GM19372 (cell line): ENCODE measurements at regions not wholly inside any gene's neighbourhood (a gene's known extent, or its start where the extent isn't known, plus 50 kb on each side); places are given as distances from the start of the nearest gene placed in this dataset.

Experiments
- ATAC-seq: cut with Tn5 transposase; IDR thresholded peaks from one replicate; pipeline ENCODE4 v1.9.1; 2021; ENCODE audit warnings: mild to moderate bottlenecking, low read depth, moderate library complexity; ENCODE audit not compliant: unreplicated experiment

DNA sequence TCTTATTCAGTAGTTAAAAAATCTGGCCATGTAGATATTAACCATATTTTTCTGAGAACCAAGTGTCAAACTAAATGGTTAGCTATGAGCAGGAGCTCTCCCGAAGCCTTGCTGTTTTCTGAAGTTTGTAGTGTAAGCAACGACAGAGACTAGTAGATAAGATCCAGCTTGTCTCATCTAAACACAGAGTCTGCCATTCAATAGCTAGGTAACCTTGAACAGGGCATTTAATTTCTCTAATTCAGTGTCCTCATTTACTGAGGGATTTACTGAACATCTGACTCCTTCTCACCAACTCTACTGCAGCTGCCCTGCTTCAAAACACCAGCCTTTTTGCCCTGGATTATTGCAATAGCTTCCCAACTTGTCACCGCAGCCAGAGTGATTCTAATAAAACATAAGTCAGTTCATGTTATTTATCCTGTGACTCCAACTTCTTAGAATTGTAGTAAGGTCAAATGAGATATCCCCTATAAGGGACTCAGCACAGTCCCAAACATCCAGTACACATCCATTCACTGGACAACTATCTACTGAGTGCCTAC is 337.0 kb downstream of the PLK2 start:
- ATAC-seq: no peak

DNA sequence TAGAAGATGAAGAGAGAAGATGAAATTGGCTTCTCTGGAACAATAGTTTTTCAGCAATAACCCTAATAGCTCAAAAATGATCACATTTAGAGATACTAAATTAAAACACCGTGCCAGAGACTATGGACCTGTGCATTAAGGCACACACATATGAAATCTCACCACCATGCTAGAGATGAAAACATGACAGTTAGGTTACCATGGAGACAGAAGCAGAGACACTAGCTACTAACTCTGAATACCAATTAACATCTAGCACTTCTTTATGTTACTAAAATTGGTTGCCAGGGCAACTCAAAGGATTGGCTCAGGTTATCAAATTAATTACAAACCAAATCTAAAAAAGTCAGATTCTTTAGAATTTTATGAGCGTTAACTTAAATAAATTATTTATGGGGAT is 337.7 kb downstream of the PLK2 start:
- ATAC-seq: no peak

DNA sequence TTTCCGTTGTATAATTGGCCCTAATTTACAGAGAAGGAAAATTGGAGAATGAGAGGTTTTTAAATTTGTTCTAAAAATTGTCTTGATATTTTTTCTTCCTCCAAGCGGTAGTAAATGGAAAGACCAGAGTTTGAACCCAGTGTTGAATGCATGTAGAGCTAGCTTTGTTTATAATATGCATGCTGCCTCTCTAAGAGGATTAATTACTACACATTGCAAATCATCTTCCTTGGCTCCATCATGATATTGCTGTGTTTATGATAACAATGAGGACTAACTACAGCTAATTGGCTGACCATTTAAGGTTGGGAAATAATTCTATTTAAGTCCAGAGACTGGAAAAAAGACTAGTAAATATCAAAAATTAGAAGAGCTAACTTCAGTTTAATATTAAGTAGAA is 338.5 kb downstream of the PLK2 start:
- ATAC-seq: no peak

DNA sequence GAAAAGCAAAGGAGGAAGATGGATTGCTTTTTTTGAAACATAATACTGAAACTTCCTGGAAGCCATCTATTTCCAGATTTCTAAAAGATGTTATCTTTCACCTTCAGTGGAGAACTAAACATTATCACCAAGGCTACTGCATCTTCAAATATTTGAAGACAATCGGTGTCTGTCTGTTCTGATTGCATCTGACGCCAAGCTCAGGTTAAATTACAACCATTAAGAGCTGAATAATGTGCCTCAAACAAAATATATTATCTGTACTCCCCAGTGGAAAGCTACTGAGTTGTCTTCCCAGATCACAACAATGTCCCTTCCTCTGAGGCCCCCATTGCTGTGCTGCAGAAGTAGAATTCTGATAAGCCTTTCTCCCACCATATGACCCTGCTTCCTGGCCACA is 342.3 kb downstream of the PLK2 start:
- no peak for ATAC-seq

DNA sequence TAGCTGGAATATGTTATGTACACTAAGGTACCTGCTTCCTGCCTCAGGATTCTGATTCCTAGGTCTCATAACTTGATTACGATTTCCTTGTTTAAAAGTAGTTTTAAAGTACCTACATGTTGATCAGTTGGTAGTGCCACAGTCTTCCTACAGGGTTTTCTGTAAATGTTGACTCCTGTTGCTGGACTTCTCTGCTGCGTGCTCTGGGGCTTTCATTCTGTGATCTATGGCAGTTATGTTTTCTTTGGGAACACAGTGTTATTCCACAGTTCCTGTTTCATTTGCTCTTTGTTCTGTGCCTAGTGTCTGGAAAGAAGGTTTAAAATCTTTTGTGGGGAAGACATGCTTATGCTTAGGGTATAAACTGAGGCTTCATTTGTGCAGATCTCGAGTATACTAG is 343.5 kb downstream of the PLK2 start:
- ATAC-seq: no peak

DNA sequence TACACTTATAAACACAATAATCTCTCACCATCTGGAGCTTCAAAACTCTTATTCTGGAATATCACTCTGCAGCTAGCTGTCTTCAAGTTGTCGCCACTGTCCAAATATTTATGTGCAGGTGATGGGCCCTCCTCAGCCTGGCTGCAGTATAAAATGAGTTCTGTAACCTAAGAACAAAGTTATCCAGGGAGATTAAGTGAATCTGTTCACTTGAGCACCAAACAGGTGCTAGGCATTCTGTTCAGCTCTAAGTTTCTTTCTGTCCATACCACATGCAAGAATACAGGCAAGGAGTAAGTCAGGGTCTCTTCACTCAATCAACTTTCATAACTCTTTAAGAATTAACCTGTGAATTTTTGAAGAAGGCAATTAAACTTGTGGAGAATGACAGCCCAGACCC is 344.1 kb downstream of the PLK2 start:
- ATAC-seq: no peak

DNA sequence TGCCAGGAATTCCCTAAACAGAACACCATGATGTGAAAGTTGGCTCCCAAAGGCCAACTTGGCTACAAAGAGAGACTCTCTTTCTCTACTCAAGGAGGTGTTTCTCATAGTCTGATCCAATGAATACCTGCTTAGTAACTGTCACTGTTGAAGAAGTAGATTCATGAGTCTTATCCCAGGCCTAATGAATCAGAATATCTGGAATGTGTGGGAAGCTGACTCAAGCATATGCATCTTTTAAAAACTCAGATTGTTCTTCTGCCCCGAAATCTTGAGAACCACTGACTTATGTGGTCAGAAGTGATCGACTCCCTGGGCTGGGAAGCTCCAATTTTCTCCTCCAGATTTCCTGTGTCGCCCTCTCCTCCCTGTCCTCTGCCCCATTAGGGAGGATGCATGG is 345.6 kb downstream of the PLK2 start:
- no peak for ATAC-seq

DNA sequence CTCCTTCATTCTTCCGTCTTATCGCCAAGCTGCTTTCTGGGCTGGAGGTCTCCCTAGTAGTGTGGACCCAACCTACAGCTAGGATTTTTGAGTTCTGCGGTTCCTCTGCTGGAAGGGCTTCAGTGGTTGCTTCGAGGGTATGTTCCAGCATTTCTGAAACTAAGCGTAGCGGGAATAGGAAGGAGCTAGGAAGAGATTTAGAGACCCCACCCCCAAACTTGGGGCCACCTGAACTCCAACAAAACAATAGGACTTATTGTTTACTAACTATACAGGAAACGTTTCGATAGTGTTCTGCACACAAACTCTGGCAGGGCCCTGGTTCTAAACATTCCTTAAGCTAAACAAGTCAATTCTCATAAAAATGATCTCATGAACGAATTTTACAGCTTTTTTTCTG is 346.7 kb downstream of the PLK2 start:
- no peak for ATAC-seq

DNA sequence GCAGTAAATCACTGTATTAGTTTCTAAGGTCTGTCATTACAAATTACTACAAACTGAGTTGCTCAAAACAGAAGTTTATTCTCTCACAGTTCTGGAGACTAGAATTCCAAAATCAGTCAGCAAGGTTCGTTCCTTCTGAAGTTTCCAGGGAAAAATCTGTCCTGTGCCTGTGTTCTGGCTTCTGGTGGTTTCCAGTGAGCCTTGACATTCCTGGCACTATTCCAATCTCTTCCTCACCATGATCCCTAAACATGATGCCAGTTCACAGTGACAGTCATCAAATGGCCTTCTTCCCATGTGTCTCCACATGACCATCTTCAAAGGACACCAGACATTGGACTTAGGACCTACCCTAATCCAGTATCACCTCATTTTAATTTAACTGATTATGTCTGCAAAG is 351.4 kb downstream of the PLK2 start:
- ATAC-seq: no peak

DNA sequence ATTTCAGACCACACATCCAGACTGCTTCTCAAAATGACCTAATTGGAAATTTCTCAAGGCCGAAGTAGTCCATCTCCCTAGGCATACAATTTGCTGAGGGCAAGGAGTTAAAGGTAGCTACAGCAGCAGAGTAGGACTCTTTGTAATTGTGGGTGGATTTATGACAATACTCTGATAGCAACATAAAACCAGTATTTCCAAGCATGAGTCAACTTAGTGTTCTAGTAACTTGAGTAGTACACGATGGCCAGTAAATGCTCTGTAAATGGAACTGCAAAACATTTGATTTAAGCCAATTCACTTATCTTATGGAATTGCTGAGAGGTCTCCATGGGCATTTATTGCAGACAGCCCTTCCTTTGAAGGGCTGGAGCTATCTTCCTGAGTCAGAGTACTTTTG is 352.2 kb downstream of the PLK2 start:
- no peak for ATAC-seq

DNA sequence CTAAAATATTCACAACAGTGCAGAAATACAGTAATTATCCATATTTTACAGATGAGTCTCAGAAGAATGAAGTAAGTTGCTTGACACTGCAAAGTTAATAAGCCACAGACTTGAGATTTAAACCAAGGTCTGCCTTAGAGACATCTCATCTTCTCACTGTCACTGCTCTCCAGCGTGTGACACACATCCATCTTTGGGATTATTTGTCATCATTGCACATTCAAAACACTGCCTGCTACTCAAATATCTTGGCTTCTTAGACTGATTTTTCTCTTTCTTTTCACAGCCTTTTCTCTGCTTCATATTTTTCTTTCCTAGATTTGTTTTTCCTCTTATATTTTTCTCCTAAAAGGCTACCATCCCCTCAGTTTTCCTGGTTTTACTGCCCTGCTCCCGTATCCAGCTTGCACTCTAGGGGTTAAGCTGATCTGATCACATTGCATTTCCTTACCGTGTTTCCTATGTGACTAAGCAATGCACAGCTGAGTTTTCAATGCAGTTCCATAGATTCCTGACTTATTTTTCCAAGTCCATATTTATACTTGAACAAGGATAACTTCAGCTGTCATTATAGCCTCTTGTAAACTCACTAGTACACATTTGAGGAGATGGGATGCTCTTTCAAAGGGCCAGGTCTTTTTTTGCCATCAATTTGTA is 353.0 kb downstream of the PLK2 start:
- no peak for ATAC-seq

DNA sequence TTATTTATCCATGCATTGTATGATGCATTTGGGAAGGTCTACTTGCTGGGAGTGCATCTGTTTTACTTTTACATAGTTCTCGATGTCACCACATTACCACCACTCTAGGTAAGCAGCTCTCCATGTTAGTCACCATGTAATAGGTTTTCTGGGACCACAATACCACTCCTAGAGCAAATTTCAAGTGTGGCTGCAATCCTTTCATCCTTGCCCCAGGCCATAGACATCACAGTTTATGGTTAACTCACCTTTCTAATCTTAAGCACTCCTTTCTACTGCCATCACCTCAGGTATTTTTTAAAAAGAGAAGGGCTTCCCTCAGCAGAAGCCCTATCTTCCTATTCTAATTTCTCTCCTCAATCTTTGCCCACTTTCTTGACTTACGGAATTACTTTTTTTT is 354.1 kb downstream of the PLK2 start:
- no peak for ATAC-seq

DNA sequence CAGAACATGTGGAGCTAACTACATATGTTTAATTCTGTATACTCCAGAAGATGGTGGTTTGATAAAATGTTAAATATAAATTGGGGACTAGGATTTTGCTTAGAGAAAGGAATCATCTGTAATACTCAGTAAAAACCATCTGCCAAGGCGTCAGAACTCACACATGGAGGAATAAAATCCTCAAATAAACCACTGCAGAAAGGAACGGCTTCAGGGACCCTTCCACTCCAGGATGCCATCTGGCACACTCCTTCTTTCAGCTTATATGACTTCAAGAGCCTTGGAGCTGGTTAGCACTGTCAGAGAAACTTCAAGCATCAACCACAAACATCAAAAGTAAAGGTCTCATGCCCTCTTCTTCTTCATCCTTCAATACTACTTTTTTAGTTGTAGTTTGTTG is 360.6 kb downstream of the PLK2 start:
- ATAC-seq: no peak

DNA sequence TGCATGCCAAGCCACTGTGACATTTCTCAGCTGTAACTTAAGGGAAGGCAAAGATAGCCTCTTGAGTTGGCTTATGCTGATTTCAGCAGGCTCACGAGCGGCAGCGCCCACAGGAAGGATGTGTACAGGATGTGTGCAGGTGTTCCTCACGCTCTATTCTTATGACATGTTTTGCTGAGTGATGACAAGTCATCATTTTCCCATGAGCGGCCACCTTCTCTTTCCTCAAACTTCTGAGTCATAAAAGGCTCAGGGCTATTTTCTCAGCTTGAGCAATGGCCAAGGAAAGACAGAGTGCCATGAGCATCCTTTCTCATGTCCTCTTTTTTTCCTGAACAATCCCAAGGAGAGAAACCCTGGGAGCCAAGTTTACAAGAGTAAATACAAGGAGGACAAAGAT is 365.9 kb downstream of the PLK2 start:
- ATAC-seq: no peak

DNA sequence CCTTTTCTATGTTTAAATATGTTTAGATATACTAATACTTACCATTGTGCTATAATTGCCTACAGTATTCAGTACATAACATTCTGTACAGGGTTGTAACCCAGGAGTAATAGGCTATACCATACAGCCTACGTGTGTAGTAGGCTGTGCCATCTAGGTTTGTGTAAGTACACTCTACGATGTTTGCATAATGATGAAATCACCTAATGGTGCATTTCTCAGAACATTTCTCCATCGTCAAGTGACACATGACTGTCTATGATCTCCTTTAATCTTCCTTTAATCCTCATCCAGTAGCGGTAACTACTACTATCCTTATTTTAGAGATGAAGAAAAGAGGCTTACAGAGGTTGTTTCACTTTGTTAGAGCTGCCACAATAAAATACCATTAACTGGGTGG is 369.2 kb downstream of the PLK2 start:
- no peak for ATAC-seq

DNA sequence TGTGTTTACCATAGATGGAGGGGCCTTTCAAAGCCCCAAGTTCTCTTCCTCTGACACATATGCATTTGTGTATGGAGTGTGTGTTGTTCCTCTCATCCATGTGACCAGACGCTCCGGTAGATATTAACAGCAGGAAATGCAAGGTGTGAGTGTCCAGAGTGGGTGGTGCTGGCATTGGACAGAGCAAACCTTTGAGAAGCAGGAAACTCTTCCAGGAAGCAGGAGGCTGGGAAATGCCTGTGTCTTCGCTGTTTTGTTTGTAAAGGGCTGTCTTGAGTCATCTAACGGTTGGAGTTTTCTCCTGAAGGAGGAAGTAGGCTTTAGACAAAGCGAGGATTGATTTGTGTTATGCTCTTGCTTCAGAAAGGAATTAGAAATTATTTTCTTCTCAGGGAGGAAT is 370.9 kb downstream of the PLK2 start:
- no peak for ATAC-seq

DNA sequence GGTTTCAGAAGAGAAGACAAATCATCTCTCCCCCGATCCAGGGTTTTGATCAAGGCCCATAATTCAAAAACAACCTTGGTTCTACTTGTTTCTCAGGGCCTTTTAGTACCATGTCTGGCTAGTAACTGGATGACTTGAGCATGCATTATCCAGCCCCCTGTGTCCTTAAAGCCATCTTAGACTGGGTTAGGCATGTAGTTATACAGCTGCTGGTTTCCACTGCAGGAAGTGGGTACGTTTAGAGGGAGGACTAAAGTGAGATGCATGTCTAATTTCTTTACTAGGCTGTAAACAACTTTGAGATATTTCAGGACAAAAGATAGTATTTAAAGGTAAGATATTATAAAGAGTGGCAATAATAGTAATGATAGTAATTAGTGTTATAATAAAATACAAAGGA is 372.0 kb downstream of the PLK2 start:
- ATAC-seq: no peak

DNA sequence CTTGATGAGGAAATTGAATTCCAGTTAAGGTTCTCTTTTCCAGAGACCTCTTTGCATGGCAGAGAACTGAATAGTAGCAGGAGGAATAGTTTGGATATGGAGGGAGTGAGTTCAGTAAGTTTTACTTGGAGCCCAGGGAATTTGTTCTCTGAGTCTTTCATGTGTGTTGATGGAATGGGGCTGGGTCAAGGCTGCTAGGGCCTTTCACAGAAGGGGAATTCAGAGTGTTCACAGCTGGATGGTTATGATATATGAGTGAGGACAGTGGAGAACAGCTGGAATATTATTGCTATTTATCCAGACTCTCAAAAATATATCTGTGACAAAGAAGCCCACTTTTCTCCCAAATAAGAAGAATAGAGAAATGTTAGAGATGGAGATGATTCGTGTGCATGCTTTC is 372.8 kb downstream of the PLK2 start:
- no peak for ATAC-seq

DNA sequence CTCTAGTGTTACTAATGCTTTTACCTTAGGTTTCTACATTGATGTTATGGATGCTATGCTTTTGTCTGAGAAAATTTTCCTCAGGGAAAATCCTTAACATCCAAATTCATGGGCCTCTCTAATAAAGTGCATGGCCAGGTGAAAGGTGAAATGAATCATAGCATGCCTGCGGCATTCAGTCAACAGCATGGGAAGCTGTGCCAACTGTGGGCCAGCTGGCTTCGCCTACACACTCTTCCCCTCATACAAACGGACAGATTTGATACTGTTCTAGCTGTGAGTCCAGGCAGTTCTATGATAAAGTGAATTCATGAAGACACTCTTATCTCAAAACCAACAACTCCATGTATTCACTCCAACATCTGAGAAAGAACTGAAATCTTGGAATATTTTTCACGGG is 374.1 kb downstream of the PLK2 start:
- ATAC-seq: no peak

DNA sequence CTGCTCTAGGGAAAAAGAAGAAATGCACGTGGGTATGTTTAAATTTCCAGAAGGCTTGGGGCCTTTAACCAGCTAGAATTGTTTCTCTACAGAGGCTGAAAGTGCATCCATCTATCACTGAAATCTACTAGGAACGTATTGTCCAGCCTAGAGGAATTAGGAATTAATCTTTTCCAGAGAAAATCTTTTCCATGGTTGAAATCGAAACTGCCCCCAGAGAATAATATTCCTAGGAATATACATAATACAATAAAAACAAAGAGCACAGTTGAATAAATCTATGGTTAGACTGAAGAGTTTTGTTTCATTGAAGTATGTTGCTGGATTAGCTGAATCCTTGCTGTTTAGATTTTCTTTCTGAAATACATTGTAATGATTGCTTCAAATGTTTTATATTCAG is 378.5 kb downstream of the PLK2 start:
- ATAC-seq: no peak

DNA sequence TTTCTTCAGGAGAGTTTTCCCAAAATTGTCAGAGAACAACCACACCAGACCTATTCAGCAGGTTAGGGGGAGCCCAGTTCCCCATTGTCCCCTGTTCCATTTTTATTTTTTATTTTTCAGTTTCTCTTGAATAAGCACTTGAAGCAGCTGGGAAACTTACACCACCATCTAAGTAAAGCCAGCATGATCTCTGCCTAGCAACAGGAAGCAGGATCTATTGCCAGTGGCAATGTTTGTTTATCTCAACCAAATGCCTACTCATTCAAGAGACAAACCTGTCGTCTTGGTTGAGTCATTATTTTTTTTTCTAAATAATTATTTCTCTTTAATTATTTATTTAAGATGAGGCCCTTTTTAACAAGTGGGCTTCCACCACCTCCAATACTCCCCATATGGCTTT is 379.3 kb downstream of the PLK2 start:
- no peak for ATAC-seq

DNA sequence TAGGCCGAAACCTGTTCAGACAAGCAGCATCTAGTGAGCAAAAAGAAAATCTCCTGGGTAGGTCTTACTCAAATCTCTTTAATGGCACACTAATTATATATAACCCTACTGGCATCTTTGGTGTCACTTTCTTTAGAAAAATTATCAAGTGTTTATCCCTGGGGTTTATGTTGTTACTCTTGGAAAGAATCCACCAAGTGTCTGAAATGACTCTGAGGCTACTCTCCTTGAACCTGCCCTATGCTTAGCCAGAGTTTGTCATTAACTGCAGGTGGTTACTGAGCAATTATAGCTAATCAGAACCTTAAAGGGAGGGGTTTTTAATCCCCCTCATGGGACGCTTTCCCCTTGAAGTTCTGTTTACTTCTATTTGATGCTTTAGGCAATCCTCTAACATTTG is 381.9 kb downstream of the PLK2 start:
- no peak for ATAC-seq

DNA sequence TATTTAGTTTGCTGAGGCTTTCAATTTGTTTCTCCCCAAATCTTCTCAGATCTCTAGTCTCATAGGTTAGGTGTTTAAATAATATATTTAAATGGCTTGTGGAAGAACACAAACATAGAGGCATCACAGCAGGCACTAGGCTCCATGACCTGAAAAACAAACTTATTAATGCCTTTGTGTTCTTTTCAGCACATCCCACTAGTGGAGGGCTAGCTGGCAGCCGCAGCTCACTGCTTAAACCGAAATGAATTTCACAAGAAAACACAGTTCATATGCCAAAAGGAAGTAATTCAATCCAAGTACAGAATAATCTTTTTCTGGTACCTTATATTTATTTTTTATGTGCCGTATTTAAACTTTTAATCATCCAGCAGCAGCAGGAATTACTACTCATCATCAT is 382.5 kb downstream of the PLK2 start:
- no peak for ATAC-seq
